A172 (cell line): ENCODE measurements at regions not wholly inside any gene's neighbourhood (a gene's known extent, or its start where the extent isn't known, plus 50 kb on each side); places are given as distances from the start of the nearest gene placed in this dataset.

ENCODE experiments used
- DNase-seq: peaks from one replicate; pipeline ENCODE4 v3.0.0-alpha.2; 2015; ENCODE audit warnings: low spot score

- no peak for DNase-seq
Measured at GRCh38 chr7:84820481-84820880, 366.4 kb downstream of the SEMA3D start.

DNA sequence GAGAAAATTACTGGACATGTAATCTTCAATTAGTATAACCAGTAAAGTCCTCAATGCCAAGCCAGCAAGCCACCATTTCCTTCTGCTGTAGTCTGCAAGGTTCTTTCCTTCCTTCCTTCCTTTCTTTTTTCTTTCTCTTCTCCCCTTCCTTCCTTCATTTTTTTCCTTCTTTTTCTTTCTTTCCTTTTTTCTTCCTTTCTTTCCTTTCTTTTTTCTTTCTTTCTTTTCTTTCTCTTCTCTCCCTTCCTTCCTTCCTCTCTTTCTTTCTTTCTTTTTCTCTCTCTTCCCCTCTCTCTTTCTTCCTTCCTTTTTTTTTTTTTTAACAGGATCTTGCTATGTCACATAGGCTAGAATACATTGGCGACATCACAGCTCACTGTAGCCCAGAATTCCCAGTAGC, 369.8 kb downstream of the SEMA3D start:
- DNase-seq = no peak

DNA sequence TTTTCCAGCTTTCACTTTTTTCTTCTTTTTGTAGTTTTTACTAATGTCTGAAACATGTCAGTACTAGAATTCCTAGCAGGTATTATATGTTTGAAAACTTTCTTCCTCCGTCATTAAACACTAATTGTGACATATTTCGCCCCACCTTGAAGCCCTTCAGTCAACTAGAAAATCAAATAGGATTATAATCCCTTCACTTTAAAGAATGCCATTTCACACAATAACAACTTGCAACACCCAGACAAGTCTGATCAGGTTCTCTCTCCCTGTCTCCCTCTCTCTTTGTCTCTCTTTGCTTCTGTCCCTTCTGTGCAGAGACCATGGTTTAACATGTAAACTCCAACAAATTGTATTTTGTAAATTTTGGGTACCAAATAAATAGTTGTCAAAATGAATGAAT, 373.5 kb downstream of the SEMA3D start:
- no peak for DNase-seq

GRCh38 chr7:84812021-84812420, 374.8 kb downstream of the SEMA3D start:
- DNase-seq = no peak

DNA sequence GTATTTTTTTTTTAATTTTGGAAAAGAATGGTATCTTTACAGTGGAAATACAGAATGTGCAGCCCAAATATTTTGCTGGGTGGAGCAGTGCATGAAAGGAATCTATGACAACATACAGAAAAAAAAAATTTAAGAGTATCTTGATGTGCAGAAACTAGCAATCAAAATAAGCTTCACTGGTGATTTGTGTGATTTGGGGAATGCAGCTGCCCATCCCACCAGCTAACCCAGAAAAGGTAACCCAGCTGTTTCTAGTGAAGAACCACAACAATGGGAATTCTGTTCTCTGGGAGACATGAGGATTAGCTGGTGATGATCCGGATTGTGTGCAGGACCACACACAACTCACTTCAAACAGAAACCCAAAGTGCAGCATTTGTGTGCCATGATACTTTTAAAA, 375.5 kb downstream of the SEMA3D start:
- no peak for DNase-seq

DNA sequence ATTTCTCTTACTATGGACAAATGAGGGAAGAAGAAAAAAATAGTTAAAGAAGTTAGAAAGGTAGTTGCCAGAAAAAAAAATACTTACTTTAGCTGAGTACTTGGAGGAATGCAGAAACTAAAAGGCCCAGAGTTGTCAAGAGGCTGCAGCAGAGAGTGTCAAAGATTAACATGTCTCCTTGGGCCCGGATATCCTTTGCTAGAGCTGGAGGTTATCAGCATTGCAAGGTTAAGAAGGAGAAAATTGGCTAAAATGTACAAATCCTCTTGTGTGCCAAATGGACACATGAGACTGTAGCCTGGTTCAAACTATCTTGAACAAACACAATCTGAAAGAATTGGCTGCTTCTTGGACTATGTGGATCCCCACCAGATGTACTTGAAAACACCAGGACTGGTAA, 377.0 kb downstream of the SEMA3D start:
- DNase-seq = no peak

GRCh38 chr7:84803979-84804378, 382.9 kb downstream of the SEMA3D start:
- DNase-seq = no peak

DNA sequence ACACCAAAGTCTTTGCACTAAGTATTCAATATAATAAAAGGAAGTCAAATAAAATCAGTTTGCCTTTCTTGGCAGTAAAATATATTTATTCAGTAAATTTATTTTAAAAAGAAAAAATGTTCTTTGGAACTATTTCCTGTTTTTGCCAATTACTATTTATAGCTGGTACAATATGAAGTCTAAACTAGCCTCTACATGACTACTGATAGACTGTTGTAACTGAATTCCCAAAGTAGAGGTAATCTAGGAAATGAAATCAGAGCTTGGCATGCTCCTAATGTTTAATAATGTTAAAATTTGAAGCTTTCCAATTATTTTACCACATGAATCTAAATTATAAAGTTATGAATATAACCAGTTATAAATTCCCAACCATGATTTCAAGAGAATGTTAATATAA, 385.5 kb downstream of the SEMA3D start:
- DNase-seq = no peak

GRCh38 chr7:84800846-84801245, 386.0 kb downstream of the SEMA3D start:
- DNase-seq = no peak

DNA sequence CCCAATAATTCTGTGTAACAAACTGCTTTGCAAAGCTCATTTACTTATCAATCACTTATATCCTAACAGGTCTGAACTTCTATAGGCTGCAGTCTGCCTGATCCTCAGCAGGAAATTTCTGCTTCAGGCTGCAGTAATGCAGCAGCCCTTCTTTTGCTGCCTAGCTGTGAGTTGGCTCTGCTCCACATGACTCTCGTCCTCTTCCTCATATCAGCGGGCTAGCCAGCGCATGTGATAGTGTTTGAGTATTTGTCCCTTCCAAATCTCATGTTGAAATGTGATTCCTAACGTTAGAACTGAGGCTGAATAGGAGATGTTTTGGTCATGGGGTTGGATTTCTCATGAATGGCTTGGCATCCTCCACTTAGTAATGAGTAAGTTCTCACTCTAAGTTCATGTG, 387.8 kb downstream of the SEMA3D start:
- DNase-seq = no peak

- no peak for DNase-seq
Measured at GRCh38 chr7:84792231-84792893, 394.5 kb downstream of the SEMA3D start.

DNA sequence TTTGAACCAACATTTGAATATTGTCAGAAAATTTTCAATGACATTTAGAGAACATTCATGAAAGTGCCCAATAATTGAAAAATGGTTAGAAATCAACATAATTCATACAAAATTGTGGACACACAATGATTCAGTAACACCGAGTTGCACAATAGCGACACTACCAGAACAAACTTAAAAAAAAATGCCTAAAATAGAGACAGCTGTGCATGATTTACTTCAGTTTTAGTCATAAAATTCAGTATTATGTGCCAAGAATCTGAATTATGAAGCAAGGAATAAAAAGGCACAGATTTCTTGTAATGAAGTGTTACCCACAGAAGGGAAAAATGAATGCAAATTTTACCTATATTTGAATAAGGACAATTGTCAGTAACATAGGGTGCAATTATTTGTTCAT, 396.0 kb downstream of the SEMA3D start:
- DNase-seq = no peak

DNA sequence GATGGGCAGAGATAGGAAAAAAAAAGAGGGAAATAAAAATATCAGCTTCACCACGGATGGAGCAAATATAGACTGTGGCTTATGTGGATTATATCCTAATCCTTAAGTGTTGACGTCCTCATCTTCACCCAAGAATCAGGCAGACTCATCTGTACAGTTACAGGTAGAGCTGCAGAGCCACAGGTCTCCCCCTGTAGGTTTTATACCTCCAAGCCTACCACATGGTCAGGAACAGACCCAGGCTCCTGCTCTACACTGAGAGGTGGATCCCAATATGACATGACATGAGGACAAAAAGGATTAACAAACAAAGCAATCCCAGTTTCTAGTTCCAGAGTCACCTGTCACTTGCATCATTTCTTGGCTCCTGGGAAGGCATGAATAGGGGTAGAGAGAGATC, 400.8 kb downstream of the SEMA3D start:
- DNase-seq = no peak

DNA sequence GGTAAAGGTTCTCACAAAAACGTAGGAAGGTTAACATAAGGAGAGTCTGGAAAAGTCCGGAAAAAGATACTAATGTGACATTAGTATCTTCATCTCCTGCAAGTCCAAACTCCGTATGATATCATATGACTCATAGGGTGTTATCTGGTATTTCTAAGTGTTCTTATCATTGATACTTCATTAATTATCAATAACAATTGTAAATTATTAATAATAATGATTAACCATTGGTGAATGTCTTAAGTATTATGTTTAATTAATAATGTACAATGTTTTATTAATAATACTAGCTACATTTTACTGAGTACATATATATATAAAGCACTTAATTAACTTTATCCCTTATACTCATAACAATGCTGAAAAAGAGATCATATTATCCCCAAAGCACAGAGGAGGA, 402.4 kb downstream of the SEMA3D start:
- no peak for DNase-seq

DNA sequence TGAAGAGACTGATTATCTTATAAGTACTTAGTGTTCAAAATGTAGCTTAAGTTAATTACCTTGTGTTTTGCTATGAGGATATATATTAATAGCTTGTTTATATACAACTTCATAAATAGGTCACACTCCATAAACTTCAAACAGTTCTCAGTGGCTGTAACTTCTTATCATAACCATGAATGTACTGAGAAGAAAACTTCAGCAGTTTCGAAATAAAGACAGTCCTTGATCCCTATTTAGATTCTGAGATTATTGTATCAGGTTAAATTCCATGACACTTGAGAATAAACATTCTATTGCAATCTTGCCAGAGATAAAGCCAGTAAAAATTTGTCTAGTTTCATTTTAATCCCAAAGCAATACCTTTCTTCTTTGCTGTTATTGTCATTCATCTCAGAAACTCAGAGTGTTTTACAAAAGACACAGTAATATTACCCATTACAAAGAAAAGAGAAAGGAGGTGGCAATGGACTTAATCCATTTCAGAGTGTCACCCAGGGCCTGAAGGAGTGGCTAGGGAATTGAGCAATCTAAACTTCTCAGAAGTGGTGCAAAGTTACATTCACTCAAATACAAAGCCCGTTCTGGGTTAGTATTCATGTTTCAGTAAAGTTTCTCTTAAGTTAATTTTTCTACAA, 403.6 kb downstream of the SEMA3D start:
- DNase-seq = no peak

DNA sequence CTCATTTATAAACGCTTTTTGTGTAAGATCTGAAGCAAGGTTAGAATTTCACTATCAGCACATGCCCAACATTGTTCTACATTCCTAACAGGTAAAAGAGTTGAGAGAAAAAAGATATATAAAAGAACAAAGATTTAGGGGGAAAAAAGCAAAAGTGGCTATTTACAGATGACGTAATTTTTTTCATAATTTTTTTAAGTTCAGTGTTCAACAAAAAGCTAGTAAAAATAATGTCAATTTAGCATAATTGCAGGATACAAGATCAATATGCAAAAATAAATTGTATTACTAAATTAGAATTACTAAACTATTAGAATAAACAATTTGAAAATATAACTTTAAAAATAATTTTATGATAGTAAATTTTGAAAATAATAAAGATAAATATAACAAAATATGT, 405.0 kb downstream of the SEMA3D start:
- DNase-seq = no peak

DNA sequence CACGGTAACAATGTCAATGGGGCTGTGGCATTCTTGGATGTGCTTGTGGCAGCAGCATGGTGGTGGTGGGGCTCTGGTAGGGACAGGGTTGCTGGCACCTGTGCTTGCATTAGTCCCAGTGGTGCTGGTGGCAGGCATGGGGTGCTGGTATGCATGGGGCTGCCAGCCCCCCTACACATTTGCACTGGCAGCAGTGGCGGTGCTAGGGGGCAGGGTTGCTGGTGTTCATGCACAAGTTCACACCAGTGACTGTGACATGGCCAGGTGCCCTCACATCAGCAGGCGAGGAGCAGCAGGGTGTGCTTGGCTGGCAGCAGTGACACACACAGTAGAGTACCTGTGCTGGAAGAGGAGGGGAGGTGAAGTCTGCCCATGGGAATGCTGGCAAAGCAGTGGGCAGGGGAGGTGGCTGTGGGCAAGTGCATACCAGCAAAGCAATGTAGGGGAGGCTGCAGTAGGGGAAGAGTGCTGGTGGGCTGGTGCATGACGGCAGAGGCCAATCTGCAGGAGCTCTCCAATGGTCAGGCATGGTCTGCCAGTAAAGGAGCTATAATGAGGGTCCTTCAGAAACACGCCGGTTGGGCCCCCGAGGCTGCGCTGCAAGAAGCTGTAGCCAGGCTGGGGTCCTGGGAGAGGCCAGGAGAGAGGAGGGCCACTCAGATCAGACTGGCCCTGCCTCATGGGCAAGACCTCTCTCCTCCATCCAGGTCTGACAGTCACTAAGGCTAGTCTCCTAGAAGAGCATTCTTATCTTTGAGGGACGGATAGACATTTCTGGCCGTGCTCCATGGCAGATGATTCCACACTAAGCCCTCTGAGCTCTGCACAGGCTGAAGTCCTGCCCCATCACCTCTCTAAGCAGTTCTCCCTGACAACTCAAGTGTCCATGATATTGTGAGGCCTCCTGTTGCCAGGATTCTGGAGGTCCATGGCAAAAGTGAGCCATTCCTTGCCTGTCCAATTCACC, 406.4 kb downstream of the SEMA3D start:
- no peak for DNase-seq

- DNase-seq = no peak
Measured at GRCh38 chr7:84757761-84758160, 429.1 kb downstream of the SEMA3D start.

DNA sequence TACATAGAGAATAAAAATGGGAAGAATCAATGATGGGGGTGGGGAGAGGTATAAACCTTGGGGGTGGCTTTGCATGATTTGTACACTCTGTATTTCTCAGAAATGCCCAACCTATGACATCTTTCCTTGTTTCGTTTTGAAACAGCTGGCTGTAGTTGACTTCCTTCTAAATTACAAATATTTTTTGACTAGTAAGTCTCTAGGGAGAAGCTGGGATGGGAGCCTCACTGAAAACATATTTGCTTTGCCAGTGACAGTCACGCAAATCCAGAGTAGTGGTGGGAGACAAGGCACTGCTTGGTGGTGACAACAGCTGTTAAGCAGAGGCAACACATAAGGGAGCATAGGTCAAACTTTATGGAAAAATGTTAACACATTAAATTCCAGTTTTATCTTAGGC, 440.5 kb downstream of the SEMA3D start:
- no peak for DNase-seq

DNA sequence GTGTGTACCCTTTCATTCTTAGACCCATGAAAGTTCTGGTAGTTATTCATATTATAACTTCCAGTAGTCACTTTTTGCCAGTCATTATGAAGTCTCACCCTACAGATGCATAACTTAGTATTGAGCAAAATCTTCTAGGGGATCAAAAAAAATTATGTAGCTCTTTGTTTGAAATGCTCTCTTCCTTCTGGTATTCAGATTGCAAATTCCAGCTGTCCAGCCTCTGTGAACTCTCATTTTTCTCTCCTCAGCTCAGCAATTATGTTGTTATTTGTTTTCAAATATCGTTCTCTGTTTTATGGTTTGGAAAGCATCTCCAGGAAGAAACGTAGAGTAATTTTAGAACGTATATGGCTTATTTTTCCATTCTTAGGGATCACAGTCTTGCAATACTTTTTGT, 442.5 kb downstream of the SEMA3D start:
- no peak for DNase-seq

GRCh38 chr7:84738583-84739150, 448.2 kb downstream of the SEMA3D start:
- DNase-seq = no peak

- no peak for DNase-seq
Measured at GRCh38 chr7:84735677-84736076, 451.2 kb downstream of the SEMA3D start.
